ENCODE measurements at regions not wholly inside any gene's neighbourhood (a gene's known extent, or its start where the extent isn't known, plus 50 kb on each side); places are given as distances from the start of the nearest gene placed in this dataset.
A peak's percentile ranks its signal among the peaks of the same experiment; 100 is the strongest.

- Histone ChIP-seq H3K36me3 (no peaks in the 10 kb centered on the region), H3K27me3 (no peaks in the 10 kb centered on the region), H3K27ac (no peak overlapping the region), H3K9me3 (no peaks in the 10 kb centered on the region), H3K4me3 (no peak overlapping the region), H3K4me1 (peaks cover 0 to 5% of the 10 kb centered on the region in 2 donors)
- no peak for DNase-seq (ENCODE audit: low spot score in 2 of 2)
- no peak for TF ChIP-seq CTCF (IDR thresholded peaks at IDR 0.05)
- intact Hi-C loops (cut with DNase I) = no loop called here
Observed at GRCh38 chr20:19911810-19912382, 105.3 kb upstream of the NAA20 start.

- H3K27ac ChIP-seq = no peak overlapping the region
- no peak overlapping the region for H3K4me3 ChIP-seq
- H3K4me1 ChIP-seq = peaks cover 0 to 8% of the 10 kb centered on the region in 2 donors
- H3K27me3 ChIP-seq = no peaks in the 10 kb centered on the region
- no peak for DNase-seq (ENCODE audit: low spot score in 2 of 2)
- H3K9me3 ChIP-seq = no peaks in the 10 kb centered on the region
- intact Hi-C loops (cut with DNase I) = no loop called here
- TF ChIP-seq CTCF (IDR thresholded peaks at IDR 0.05) = no peak
- no peaks in the 10 kb centered on the region for H3K36me3 ChIP-seq
Observed at GRCh38 chr20:19913349-19913748, 103.8 kb upstream of the NAA20 start.

DNA sequence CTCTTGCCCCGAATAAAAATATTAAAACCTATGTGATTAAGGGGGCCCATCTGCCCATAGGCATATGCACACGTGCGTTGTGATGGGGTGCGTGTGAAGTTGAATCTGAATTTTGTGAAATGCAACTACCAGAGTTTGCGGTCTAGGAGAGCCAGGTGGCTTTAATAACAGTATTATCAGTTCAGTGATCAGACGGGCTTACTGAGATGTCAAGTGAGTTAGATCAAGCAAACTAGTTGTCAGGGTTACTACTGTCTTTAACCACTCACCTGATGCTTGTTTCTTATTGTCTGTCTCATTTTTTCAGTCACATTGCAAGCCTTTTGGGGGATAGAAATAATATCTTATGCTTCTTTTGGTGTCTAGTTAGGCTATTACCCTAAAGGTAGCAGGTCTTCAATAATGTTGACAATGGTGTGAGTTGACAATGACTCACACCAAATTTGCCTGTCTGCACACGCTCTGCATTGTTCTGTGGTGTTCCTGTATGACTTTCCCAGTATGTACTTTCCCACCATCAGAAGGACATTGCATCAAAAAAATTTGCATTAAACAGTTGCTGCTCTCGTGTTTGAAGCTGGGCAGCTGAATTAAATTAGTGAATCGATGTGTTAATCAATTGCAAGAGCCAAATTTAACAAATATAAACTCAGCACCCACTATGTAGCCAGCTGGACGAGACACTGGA, 103.1 kb upstream of the NAA20 start:
- Histone ChIP-seq H3K4me1 (peaks cover 0 to 10% of the 10 kb centered on the region in 2 donors), H3K27me3 (no peaks in the 10 kb centered on the region), H3K27ac (no peak overlapping the region), H3K4me3 (no peak overlapping the region), H3K36me3 (no peaks in the 10 kb centered on the region), H3K9me3 (no peaks in the 10 kb centered on the region)
- no peak for DNase-seq (ENCODE audit: low spot score in 2 of 2)
- intact Hi-C loops (cut with DNase I) = no loop called here
- TF ChIP-seq CTCF (IDR thresholded peaks at IDR 0.05) = no peak

DNA sequence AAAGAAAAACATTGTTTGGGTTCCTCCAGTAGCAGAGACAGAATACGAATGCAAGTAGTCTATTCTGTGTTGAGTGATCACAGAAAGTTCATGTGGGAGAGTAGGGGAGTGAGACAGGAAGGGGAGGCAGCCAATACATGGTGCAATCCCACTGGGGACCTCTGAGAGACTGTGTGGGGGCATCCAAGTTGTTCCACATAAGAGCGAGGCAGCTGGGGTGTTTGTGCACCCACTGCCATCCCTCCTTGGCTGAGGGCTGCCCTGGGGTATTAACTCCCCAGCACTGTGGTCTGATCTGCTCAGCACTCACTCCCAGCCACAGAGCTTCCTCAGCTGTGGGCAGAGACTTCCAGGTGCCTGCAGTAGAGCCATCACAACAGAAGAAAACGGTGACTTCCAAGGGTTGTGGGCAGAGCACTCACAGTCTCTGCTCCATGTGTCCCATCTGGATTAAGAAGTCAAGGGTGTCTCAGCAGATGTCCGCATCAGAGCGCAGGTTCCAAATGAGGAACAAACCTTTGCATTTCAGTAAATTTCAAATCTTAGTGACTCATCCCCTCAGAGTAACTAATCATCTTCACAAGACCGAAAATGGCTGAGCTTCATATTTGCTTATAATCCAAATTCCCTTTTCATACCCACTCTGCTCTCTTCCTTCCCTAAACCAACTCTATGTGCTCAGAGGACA, 101.9 kb upstream of the NAA20 start:
- TF ChIP-seq CTCF (IDR thresholded peaks at IDR 0.05) = no peak
- no peak for DNase-seq (ENCODE audit: low spot score in 2 of 2)
- no peaks in the 10 kb centered on the region for H3K9me3 ChIP-seq
- no peak overlapping the region for H3K4me3 ChIP-seq
- no peaks in the 10 kb centered on the region for H3K36me3 ChIP-seq
- H3K27me3 ChIP-seq = no peaks in the 10 kb centered on the region
- peaks cover 0 to 10% of the 10 kb centered on the region in 2 donors for H3K4me1 ChIP-seq
- intact Hi-C loops (cut with DNase I) = no loop called here
- H3K27ac ChIP-seq = peak overlapping the region in 1 of 2 donors; percentile 28

- H3K4me3 ChIP-seq = no peak overlapping the region
- peak overlapping the region in 1 of 2 donors; percentile 7 for H3K27ac ChIP-seq
- no peak for TF ChIP-seq CTCF (IDR thresholded peaks at IDR 0.05)
- H3K9me3 ChIP-seq = no peaks in the 10 kb centered on the region
- intact Hi-C loops (cut with DNase I) = no loop called here
- no peaks in the 10 kb centered on the region for H3K27me3 ChIP-seq
- H3K36me3 ChIP-seq = no peaks in the 10 kb centered on the region
- H3K4me1 ChIP-seq = peaks cover 0 to 10% of the 10 kb centered on the region in 2 donors
- DNase-seq (ENCODE audit: low spot score in 2 of 2) = no peak
Observed at GRCh38 chr20:19916531-19917485, 100.4 kb upstream of the NAA20 start.
